ENCODE measurements at regions not wholly inside any gene's neighbourhood (a gene's known extent, or its start where the extent isn't known, plus 50 kb on each side); places are given as distances from the start of the nearest gene placed in this dataset.
"Not testable (repeated sequence)": the region's sequence is repeated elsewhere in the genome, so short reads cannot be mapped to it uniquely, and the experiment has no call there.

- DNase-seq, result no peak
- in situ Hi-C loops (cut with MboI; ENCODE audit: low pct_unique_long_range_greater_than_20kb, low sequenced_read_pairs), result no loop called here
Observed at GRCh38 chr10:59012839-59013238, 163.6 kb upstream of the PHYHIPL start.

GRCh38 chr10:59016043-59016442 lies 160.4 kb upstream of the PHYHIPL start:
- in situ Hi-C loops (cut with MboI; ENCODE audit: low pct_unique_long_range_greater_than_20kb, low sequenced_read_pairs), result no loop called here

GRCh38 chr10:59018977-59019376 lies 157.5 kb upstream of the PHYHIPL start:
- in situ Hi-C loops (cut with MboI; ENCODE audit: low pct_unique_long_range_greater_than_20kb, low sequenced_read_pairs), result no loop called here
- DNase-seq, result no peak

More at GRCh38 chr10:59016043-59016442, 160.4 kb upstream of the PHYHIPL start:
- DNase-seq, result no peak

- in situ Hi-C loops (cut with MboI; ENCODE audit: low pct_unique_long_range_greater_than_20kb, low sequenced_read_pairs), result no loop called here
- no peak for DNase-seq
Observed at GRCh38 chr10:59019603-59020002, 156.8 kb upstream of the PHYHIPL start.

- in situ Hi-C loops (cut with MboI; ENCODE audit: low pct_unique_long_range_greater_than_20kb, low sequenced_read_pairs), result no loop called here
- DNase-seq, result no peak
Observed at GRCh38 chr10:59020502-59020901, 155.9 kb upstream of the PHYHIPL start.

- DNase-seq, result no peak
- in situ Hi-C loops (cut with MboI; ENCODE audit: low pct_unique_long_range_greater_than_20kb, low sequenced_read_pairs), result no loop called here
Observed at GRCh38 chr10:59025981-59026765, 150.3 kb upstream of the PHYHIPL start.

GRCh38 chr10:59027975-59028655 lies 148.3 kb upstream of the PHYHIPL start:
- in situ Hi-C loops (cut with MboI; ENCODE audit: low pct_unique_long_range_greater_than_20kb, low sequenced_read_pairs), result no loop called here
- DNase-seq, result no peak

GRCh38 chr10:59033622-59034021 lies 142.8 kb upstream of the PHYHIPL start:
- in situ Hi-C loops (cut with MboI; ENCODE audit: low pct_unique_long_range_greater_than_20kb, low sequenced_read_pairs), result no loop called here
- no peak for DNase-seq

- no peak for DNase-seq
- in situ Hi-C loops (cut with MboI; ENCODE audit: low pct_unique_long_range_greater_than_20kb, low sequenced_read_pairs), result no loop called here
Observed at GRCh38 chr10:59036311-59037017, 140.0 kb upstream of the PHYHIPL start.

GRCh38 chr10:59037018-59037389 lies 139.4 kb upstream of the PHYHIPL start:
- DNase-seq, result no peak
- in situ Hi-C loops (cut with MboI; ENCODE audit: low pct_unique_long_range_greater_than_20kb, low sequenced_read_pairs), result no loop called here

- in situ Hi-C loops (cut with MboI; ENCODE audit: low pct_unique_long_range_greater_than_20kb, low sequenced_read_pairs), result no loop called here
- DNase-seq, result no peak
Observed at GRCh38 chr10:59037506-59037905, 138.9 kb upstream of the PHYHIPL start.

- DNase-seq; in situ Hi-C loops (cut with MboI; ENCODE audit: low pct_unique_long_range_greater_than_20kb, low sequenced_read_pairs): not testable (repeated sequence)
Observed at GRCh38 chr10:59043358-59043757, 133.1 kb upstream of the PHYHIPL start.

GRCh38 chr10:59047180-59047579 lies 129.3 kb upstream of the PHYHIPL start:
- no peak for DNase-seq
- in situ Hi-C loops (cut with MboI; ENCODE audit: low pct_unique_long_range_greater_than_20kb, low sequenced_read_pairs), result no loop called here

GRCh38 chr10:59047957-59048618 lies 128.4 kb upstream of the PHYHIPL start:
- in situ Hi-C loops (cut with MboI; ENCODE audit: low pct_unique_long_range_greater_than_20kb, low sequenced_read_pairs), result no loop called here
- no peak for DNase-seq

- in situ Hi-C loops (cut with MboI; ENCODE audit: low pct_unique_long_range_greater_than_20kb, low sequenced_read_pairs); DNase-seq: not testable (repeated sequence)
Observed at GRCh38 chr10:59053502-59053901, 122.9 kb upstream of the PHYHIPL start.

- in situ Hi-C loops (cut with MboI; ENCODE audit: low pct_unique_long_range_greater_than_20kb, low sequenced_read_pairs), result no loop called here
- DNase-seq, result no peak
Observed at GRCh38 chr10:59055045-59055444, 121.4 kb upstream of the PHYHIPL start.

- no peak for DNase-seq
- in situ Hi-C loops (cut with MboI; ENCODE audit: low pct_unique_long_range_greater_than_20kb, low sequenced_read_pairs), result no loop called here
Observed at GRCh38 chr10:59057345-59057744, 119.1 kb upstream of the PHYHIPL start.

- DNase-seq, result no peak
- in situ Hi-C loops (cut with MboI; ENCODE audit: low pct_unique_long_range_greater_than_20kb, low sequenced_read_pairs), result no loop called here
Observed at GRCh38 chr10:59060852-59061251, 115.6 kb upstream of the PHYHIPL start.

GRCh38 chr10:59063491-59063890 lies 113.0 kb upstream of the PHYHIPL start:
- in situ Hi-C loops (cut with MboI; ENCODE audit: low pct_unique_long_range_greater_than_20kb, low sequenced_read_pairs), result no loop called here
- DNase-seq, result no peak

All from KBM-7 (cell line).